ENCODE measurements at regions not wholly inside any gene's neighbourhood (a gene's known extent, or its start where the extent isn't known, plus 50 kb on each side); places are given as distances from the start of the nearest gene placed in this dataset.
"Not testable (repeated sequence)": the region's sequence is repeated elsewhere in the genome, so short reads cannot be mapped to it uniquely, and the experiment has no call there.

GRCh38 chr7:42611961-42612360 lies 299.9 kb downstream of the C7orf25 start:
- no peak for DNase-seq

GRCh38 chr7:42611289-42611928 lies 300.5 kb downstream of the C7orf25 start:
- DNase-seq: no peak

GRCh38 chr7:42606193-42606905 lies 305.5 kb downstream of the C7orf25 start:
- no peak for DNase-seq

- DNase-seq: no peak
Measured at GRCh38 chr7:42605406-42606192, 306.3 kb downstream of the C7orf25 start.

- no peak for DNase-seq
Measured at GRCh38 chr7:42603496-42603895, 308.4 kb downstream of the C7orf25 start.

- DNase-seq: no peak
Measured at GRCh38 chr7:42597300-42597699, 314.6 kb downstream of the C7orf25 start.

- DNase-seq: no peak
Measured at GRCh38 chr7:42596737-42597136, 315.1 kb downstream of the C7orf25 start.

- DNase-seq: no peak
Measured at GRCh38 chr7:42593860-42594259, 318.0 kb downstream of the C7orf25 start.

GRCh38 chr7:42590771-42591310 lies 321.0 kb downstream of the C7orf25 start:
- DNase-seq: no peak

- no peak for DNase-seq
Measured at GRCh38 chr7:42588876-42589275, 323.0 kb downstream of the C7orf25 start.

GRCh38 chr7:42587806-42588205 lies 324.1 kb downstream of the C7orf25 start:
- DNase-seq: no peak

- DNase-seq: no peak
Measured at GRCh38 chr7:42580061-42580460, 331.8 kb downstream of the C7orf25 start.

- DNase-seq: no peak
Measured at GRCh38 chr7:42575171-42575570, 336.7 kb downstream of the C7orf25 start.

- no peak for DNase-seq
Measured at GRCh38 chr7:42574685-42575084, 337.2 kb downstream of the C7orf25 start.

- DNase-seq: no peak
Measured at GRCh38 chr7:42573881-42574672, 337.1 kb upstream of the GLI3 start.

- no peak for DNase-seq
Measured at GRCh38 chr7:42572561-42572960, 335.6 kb upstream of the GLI3 start.

- DNase-seq: no peak
Measured at GRCh38 chr7:42572056-42572455, 335.0 kb upstream of the GLI3 start.

- no peak for DNase-seq
Measured at GRCh38 chr7:42570944-42571343, 333.9 kb upstream of the GLI3 start.

- no peak for DNase-seq
Measured at GRCh38 chr7:42567051-42567450, 330.0 kb upstream of the GLI3 start.

- DNase-seq: no peak
Measured at GRCh38 chr7:42561797-42562196, 324.8 kb upstream of the GLI3 start.

- DNase-seq: no peak
Measured at GRCh38 chr7:42560866-42561265, 323.9 kb upstream of the GLI3 start.

GRCh38 chr7:42554932-42555331 lies 317.9 kb upstream of the GLI3 start:
- DNase-seq: not testable (repeated sequence)

GRCh38 chr7:42552227-42552626 lies 315.2 kb upstream of the GLI3 start:
- DNase-seq: no peak
